H1 (cell line): ENCODE measurements at regions not wholly inside any gene's neighbourhood (a gene's known extent, or its start where the extent isn't known, plus 50 kb on each side); places are given as distances from the start of the nearest gene placed in this dataset.

Source experiments
- BRCA1 ChIP-seq: IDR thresholded peaks from 2 replicates; pipeline ENCODE4 v1.6.1; 2012; ENCODE audit warnings: low read depth, low read length, improper control_type of control experiment
- JUN ChIP-seq: IDR thresholded peaks from 2 replicates; pipeline ENCODE4 v1.6.1; 2011; ENCODE audit warnings: low read depth, mild to moderate bottlenecking, improper control_type of control experiment, low read length
- POLR2A ChIP-seq, 2 experiments: IDR thresholded peaks; 1 replicate in 1 of 2; 2 replicates in 1 of 2; pipeline ENCODE4 v1.6.1; 2011; ENCODE audit warnings: low read depth in 2 of 2, low read length in 2 of 2, mild to moderate bottlenecking in 2 of 2; ENCODE audit errors: control extremely low read depth in 1 of 2
- POLR2AphosphoS5 ChIP-seq: IDR thresholded peaks from 2 replicates; pipeline ENCODE4 v1.6.1; 2011; ENCODE audit warnings: low read depth, low read length
- RNF2 ChIP-seq: fragments of 200-900, 300-1000 bp; sonication (generic); IDR thresholded peaks from 2 replicates; pipeline ENCODE4 v1.7.1; 2016; ENCODE audit warnings: borderline replicate concordance, low read depth, mild to moderate bottlenecking, antibody characterized with exemption, low read length; ENCODE audit not compliant: poor library complexity, severe bottlenecking; ENCODE audit errors: missing control alignments
- SAP30 ChIP-seq: fragments of 300-600 bp; sonication (generic); IDR thresholded peaks from 2 replicates; pipeline ENCODE4 v1.7.1; 2012; ENCODE audit warnings: low read length, moderate library complexity, mild to moderate bottlenecking, inconsistent platforms; ENCODE audit not compliant: insufficient read depth, insufficient replicate concordance
- USF2 ChIP-seq: IDR thresholded peaks from 2 replicates; pipeline ENCODE4 v1.6.1; 2011; ENCODE audit warnings: low read length, improper control_type of control experiment
- TF ChIP-seq, protein P1 (sequence below), 3 experiments: IDR thresholded peaks; 1 replicate in 2 of 3; 2 replicates in 1 of 3; pipeline versions ENCODE4 v1.5.1 to v1.6.1; 2011; ENCODE audit warnings: low read length in 3 of 3, mild to moderate bottlenecking in 3 of 3, inconsistent platforms in 2 of 3, low read depth in 1 of 3, moderate library complexity in 1 of 3; ENCODE audit not compliant: insufficient read depth in 1 of 3; ENCODE audit errors: control extremely low read depth in 1 of 3

DNA sequence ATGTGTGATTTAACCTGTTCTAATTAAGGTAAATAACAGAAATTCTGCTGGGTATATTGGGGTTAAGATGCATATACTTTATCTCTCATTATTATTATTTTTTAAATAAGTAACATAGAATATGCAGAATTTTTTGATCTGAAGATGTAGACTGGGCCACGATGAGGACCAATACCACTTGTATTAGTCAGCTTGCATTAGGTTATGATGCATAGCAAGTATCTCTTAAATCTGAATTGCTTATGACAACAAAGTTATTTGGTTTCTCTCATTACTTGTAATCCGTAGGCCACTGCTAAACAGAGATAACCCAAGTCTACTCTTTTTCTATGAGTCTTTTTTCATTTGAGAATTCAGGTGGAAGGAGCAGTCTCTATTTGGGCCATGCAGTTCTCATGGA, 145.5 kb upstream of the NOVA1 start:
- TF ChIP-seq, protein P1, sequence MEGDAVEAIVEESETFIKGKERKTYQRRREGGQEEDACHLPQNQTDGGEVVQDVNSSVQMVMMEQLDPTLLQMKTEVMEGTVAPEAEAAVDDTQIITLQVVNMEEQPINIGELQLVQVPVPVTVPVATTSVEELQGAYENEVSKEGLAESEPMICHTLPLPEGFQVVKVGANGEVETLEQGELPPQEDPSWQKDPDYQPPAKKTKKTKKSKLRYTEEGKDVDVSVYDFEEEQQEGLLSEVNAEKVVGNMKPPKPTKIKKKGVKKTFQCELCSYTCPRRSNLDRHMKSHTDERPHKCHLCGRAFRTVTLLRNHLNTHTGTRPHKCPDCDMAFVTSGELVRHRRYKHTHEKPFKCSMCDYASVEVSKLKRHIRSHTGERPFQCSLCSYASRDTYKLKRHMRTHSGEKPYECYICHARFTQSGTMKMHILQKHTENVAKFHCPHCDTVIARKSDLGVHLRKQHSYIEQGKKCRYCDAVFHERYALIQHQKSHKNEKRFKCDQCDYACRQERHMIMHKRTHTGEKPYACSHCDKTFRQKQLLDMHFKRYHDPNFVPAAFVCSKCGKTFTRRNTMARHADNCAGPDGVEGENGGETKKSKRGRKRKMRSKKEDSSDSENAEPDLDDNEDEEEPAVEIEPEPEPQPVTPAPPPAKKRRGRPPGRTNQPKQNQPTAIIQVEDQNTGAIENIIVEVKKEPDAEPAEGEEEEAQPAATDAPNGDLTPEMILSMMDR (IDR thresholded peaks at IDR 0.05; ENCODE audit: control extremely low read depth in 1 of 3, insufficient read depth in 1 of 3, low read depth in 1 of 3, low read length in 3 of 3) = no peak
- TF ChIP-seq JUN (no peak), SAP30 (no peak), USF2 (no peak), RNF2 (no peak), BRCA1 (no peak), POLR2AphosphoS5 (no peak), POLR2A (IDR thresholded peaks at IDR 0.05; ENCODE audit: control extremely low read depth in 1 of 2, low read depth in 2 of 2, low read length in 2 of 2) (no peak)
